ENCODE measurements at regions not wholly inside any gene's neighbourhood (a gene's known extent, or its start where the extent isn't known, plus 50 kb on each side); places are given as distances from the start of the nearest gene placed in this dataset.

GRCh38 chr4:35772291-35772690, 472.0 kb downstream of the ARAP2 start:
- Histone ChIP-seq H3K23ac (ENCODE audit: insufficient read length, low read depth, low read length) (no peak overlapping the region), H3K79me2 (ENCODE audit: insufficient read depth, low read length) (no peaks in the 10 kb centered on the region), H3K23me2 (ENCODE audit: insufficient read length, low read depth, low read length, poor library complexity, severe bottlenecking) (no peaks in the 10 kb centered on the region), H3K18ac (ENCODE audit: insufficient read length, low read depth, low read length) (no peak overlapping the region), H3K9me3 (ENCODE audit: control insufficient read depth, low read depth, low read length) (no peaks in the 10 kb centered on the region), H3K56ac (ENCODE audit: insufficient read length, low read depth, low read length) (no peak overlapping the region), H3K79me1 (ENCODE audit: insufficient read depth, low read depth, low read length, poor library complexity, severe bottlenecking) (no peaks in the 10 kb centered on the region), H2BK12ac (ENCODE audit: insufficient read length, low read depth, low read length) (no peak overlapping the region), H4K20me1 (ENCODE audit: control insufficient read depth, insufficient read depth, insufficient read length) (no peaks in the 10 kb centered on the region), H3K9ac (ENCODE audit: extremely low read depth, insufficient read length, low read length) (no peak overlapping the region), H2AFZ (ENCODE audit: low read length) (no peak overlapping the region), H3K4ac (ENCODE audit: low read depth, low read length) (no peak overlapping the region), H2BK20ac (ENCODE audit: low read depth, low read length, poor library complexity, severe bottlenecking) (no peak overlapping the region), H3K14ac (ENCODE audit: insufficient read depth, low read length) (no peak overlapping the region), H4K91ac (ENCODE audit: insufficient read length, low read depth, low read length) (no peak overlapping the region), H2BK15ac (ENCODE audit: low read depth, low read length) (no peak overlapping the region), H3K4me1 (ENCODE audit: insufficient read depth, low read length) (no peaks in the 10 kb centered on the region), H4K8ac (replicated peaks; ENCODE audit: insufficient read length, low read depth, low read length) (no peak overlapping the region), H2AK5ac (ENCODE audit: insufficient read length, low read length) (no peak overlapping the region), H2BK120ac (ENCODE audit: low read depth, low read length, poor library complexity, severe bottlenecking) (no peak overlapping the region), H3K27ac (ENCODE audit: insufficient read length, low read depth, low read length) (no peak overlapping the region), H2BK5ac (ENCODE audit: insufficient read length, low read length) (no peak overlapping the region), H3K4me2 (ENCODE audit: insufficient read depth, insufficient read length, low read length) (no peak overlapping the region), H4K5ac (ENCODE audit: insufficient read length, low read depth, low read length) (no peak overlapping the region), H3T11ph (ENCODE audit: low read length) (no peak overlapping the region), H3K27me3 (ENCODE audit: insufficient read depth, low read length) (no peaks in the 10 kb centered on the region)
- Mint-ChIP-seq H3K27me3 (ENCODE audit: low read depth) (no peaks in the 10 kb centered on the region), H3K4me1 (no peaks in the 10 kb centered on the region), H3K36me3 (ENCODE audit: insufficient read depth in 1 of 3, low read depth in 3 of 3) (no peaks in the 10 kb centered on the region), H3K27ac (no peak overlapping the region), H3K9me3 (no peaks in the 10 kb centered on the region), H3K4me3 (no peak overlapping the region)
- WGBS (ENCODE audit: extremely low coverage, insufficient read length, low lambda C conversion rate) = no CpG with 5 or more reads among the region's 2 CpGs
- DNase-seq = no peak
- no peak for TF ChIP-seq CTCF (conservative IDR thresholded peaks at IDR 0.05)

Data from H9 (cell line).